Fibroblast of mammary gland (primary cell): ENCODE measurements at regions not wholly inside any gene's neighbourhood (a gene's known extent, or its start where the extent isn't known, plus 50 kb on each side); places are given as distances from the start of the nearest gene placed in this dataset.

Experiments
- DNase-seq: peaks from one replicate; pipeline ENCODE4 v3.0.0-alpha.2; 2010; ENCODE audit warnings: low read depth
- H3K4me3 ChIP-seq: 2 replicates; pipeline ENCODE4 v1.5.1; 2011; ENCODE audit warnings: low read depth, mild to moderate bottlenecking, low read length, moderate library complexity; ENCODE audit not compliant: control insufficient read depth
- TF ChIP-seq, protein P1 (sequence below): conservative IDR thresholded peaks from 2 replicates; pipeline ENCODE4 v1.5.1; 2011; ENCODE audit warnings: low read depth, low read length, inconsistent platforms; ENCODE audit not compliant: control insufficient read depth, insufficient read depth

DNA sequence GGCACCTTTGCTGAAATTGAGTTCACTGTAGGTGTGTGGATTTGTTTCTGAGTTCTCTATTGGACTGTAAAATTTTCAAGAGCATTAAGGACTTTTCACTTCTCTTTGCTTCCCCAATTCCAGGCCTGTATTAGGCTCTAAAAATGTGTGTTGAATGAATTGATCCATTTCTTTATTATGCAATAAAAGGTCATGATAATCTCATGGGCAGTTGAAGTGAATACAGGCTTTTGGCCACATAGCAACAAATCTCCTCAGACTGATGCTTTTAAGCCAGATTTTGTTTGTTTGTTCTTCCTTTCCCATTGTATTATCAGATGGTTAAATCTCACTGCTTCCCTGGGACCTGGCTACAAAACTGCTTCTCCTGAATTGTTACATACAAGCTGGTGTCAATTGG is 258.0 kb upstream of the FAR2 start:
- TF ChIP-seq, protein P1, sequence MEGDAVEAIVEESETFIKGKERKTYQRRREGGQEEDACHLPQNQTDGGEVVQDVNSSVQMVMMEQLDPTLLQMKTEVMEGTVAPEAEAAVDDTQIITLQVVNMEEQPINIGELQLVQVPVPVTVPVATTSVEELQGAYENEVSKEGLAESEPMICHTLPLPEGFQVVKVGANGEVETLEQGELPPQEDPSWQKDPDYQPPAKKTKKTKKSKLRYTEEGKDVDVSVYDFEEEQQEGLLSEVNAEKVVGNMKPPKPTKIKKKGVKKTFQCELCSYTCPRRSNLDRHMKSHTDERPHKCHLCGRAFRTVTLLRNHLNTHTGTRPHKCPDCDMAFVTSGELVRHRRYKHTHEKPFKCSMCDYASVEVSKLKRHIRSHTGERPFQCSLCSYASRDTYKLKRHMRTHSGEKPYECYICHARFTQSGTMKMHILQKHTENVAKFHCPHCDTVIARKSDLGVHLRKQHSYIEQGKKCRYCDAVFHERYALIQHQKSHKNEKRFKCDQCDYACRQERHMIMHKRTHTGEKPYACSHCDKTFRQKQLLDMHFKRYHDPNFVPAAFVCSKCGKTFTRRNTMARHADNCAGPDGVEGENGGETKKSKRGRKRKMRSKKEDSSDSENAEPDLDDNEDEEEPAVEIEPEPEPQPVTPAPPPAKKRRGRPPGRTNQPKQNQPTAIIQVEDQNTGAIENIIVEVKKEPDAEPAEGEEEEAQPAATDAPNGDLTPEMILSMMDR: no peak
- no peak for DNase-seq
- H3K4me3 ChIP-seq: no peak overlapping the region

DNA sequence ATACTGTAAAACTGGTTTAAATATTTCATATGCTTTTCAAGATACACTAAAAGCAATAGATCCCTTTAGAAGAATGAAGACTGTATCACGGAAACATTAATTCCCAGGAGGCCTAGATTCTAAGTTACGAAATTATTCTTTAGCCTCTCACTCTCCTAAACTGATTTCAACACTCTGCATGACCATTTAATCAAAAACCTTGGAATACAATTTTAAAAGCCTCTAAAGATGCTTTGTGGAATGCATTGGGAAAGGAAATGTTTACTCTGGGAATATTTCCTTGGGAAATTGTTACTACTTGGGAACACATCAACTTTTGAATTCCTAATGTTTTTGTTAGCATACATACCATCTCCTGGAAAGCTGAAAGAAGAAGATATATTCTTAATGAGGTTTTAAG is 255.7 kb upstream of the FAR2 start:
- TF ChIP-seq, protein P1: no peak
- H3K4me3 ChIP-seq: no peak overlapping the region
- peak; percentile 87 for DNase-seq

DNA sequence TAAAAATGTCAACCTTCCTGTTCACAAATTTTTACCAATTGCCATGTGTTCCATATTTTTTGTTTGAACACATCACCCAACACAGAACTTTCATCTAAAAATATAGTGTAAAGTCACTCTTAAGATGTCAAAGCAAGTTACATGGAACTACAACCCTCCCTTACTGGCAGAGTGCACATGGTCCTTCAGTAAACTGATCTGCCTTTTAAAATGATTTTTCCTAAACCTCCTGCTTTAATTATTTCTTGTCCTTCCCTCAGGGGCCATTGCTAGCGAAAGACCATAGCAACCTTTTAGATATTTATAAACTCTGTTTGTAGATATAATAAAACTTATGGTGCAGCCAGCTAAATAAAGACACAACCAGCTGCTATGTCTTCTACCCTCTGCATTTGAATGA is 255.2 kb upstream of the FAR2 start:
- no peak overlapping the region for H3K4me3 ChIP-seq
- TF ChIP-seq, protein P1: no peak
- no peak for DNase-seq

DNA sequence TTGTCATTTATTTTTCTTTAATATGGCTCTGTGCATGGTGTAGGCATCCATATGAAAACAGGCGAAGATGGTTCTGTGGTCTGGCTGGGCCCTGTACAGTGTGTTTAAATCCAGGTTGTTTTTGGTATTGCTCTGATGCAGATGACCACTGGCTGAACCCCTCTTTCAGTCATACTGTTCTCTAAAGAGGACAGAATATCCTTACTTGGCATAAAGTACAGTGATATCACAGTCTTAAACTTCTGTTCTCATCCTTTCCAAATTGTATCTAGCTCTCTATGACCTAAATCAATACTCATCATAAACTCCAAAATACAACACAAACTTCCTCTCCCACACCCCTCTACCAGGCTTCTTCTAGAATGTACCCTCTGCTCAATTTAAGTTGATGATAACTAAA is 252.7 kb upstream of the FAR2 start:
- H3K4me3 ChIP-seq: no peak overlapping the region

DNA sequence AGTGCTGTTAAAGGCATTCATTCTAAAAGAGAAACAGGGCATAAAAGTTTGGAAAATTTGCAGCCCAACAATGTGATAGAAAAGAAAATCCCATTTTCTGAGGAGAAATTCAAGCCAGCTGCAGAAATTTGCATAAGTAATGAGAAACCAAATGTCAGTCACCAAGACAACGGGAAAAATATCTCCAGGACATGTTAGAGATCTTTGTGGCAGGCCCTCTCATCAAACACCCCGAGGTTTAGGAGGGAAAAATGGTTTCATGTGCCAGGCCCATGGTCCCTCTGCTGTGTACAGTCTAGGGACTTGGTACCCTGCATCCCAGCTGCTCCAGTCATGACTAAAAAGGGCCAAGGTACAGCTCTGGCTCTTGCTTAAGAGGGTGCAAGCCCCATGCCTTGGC is 251.0 kb upstream of the FAR2 start:
- no peak for DNase-seq
- no peak overlapping the region for H3K4me3 ChIP-seq
- TF ChIP-seq, protein P1: no peak

More for the DNA sequence above, 252.7 kb upstream of the FAR2 start:
- TF ChIP-seq, protein P1: no peak
- no peak for DNase-seq

DNA sequence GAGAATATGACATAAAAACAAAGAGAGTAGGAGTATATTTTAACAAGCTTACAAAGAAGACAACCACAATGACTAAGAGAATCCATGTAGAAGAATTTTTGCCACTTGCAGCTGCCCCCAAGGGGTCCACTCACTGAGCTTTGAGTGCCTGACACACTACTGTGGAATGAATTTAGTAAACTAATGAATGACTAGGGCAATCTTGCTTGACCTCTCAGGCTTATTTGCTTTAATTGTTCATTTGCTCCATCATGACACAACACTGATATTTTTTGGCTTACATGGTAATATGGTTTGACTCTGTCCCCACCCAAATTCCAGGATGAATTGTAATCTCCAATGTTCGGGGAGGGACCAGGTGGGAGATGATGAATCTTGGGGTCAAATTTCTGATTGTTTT is 249.1 kb upstream of the FAR2 start:
- TF ChIP-seq, protein P1: no peak
- peak; percentile 97 for DNase-seq
- no peak overlapping the region for H3K4me3 ChIP-seq
